GM21528 (cell line): ENCODE measurements at regions not wholly inside any gene's neighbourhood (a gene's known extent, or its start where the extent isn't known, plus 50 kb on each side); places are given as distances from the start of the nearest gene placed in this dataset.
"Not testable (repeated sequence)": the region's sequence is repeated elsewhere in the genome, so short reads cannot be mapped to it uniquely, and the experiment has no call there.

ENCODE experiments used
- ATAC-seq: cut with Tn5 transposase; IDR thresholded peaks from one replicate; pipeline ENCODE4 v1.9.1; 2021; ENCODE audit warnings: mild to moderate bottlenecking, moderate library complexity; ENCODE audit not compliant: unreplicated experiment, low FRiP score

DNA sequence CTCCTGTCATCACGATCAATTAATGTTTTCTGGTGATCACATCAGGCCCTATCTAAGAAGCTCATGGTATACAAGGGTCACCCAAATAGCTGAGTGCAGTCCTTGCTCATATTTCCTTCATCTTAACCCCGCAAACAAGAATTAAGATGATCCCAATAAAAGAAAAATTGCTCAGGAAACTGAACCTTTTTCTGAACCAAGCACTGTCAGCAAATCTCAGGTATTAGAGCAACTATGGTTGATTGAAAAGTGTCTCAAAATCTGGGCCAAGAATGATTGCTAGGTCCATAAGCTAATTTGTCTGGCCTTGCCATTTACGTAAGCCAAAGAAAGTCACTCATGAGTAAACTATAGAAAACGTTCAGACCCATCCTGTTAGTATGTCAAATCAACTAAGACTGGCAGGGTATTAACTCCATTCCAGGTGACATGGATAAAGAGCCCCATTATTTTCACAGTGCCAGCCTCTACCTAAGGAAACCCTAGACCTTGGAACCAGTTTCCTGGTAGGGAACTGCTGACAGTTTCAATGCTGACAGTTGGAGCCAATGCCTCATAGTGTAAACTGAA lies 209.3 kb downstream of the DEPDC1B start:
- ATAC-seq, result no peak

DNA sequence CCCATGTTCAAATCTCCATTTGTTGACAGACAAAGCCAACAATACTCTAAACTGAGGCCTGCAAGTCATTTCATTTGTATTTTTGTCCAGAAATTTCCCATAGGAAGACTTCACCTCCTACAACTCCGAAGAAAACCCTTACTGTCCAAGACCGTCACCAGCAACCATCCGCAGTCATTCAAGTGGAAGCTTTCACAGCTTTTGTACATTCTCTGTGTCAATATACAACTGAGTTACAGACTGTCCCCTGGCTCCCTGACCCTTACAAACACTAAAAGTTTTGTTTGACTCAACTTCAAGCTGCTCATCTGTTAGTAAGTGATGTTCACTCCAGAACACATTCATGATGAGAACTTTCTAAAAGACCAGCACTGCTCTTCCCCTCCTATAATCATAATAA lies 210.1 kb downstream of the DEPDC1B start:
- ATAC-seq, result no peak

DNA sequence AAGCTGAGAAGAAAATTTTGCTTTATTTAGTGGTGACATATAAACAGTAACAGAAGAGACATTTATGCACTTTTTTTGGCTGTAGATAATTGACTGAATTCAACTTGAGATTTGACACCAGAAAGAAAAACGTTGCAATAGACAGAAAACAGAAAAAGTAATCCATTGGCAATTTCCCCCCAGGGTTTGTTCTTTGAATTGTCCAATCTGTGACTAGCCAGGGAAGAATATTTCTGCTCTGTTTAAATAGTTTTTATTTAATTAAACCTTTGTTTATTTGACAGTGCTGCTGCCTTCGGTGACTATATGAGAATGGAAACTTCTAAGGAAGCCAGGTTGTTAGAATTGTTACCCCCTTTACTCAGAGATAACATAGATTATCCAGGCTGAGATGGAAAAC lies 210.6 kb downstream of the DEPDC1B start:
- no peak for ATAC-seq

DNA sequence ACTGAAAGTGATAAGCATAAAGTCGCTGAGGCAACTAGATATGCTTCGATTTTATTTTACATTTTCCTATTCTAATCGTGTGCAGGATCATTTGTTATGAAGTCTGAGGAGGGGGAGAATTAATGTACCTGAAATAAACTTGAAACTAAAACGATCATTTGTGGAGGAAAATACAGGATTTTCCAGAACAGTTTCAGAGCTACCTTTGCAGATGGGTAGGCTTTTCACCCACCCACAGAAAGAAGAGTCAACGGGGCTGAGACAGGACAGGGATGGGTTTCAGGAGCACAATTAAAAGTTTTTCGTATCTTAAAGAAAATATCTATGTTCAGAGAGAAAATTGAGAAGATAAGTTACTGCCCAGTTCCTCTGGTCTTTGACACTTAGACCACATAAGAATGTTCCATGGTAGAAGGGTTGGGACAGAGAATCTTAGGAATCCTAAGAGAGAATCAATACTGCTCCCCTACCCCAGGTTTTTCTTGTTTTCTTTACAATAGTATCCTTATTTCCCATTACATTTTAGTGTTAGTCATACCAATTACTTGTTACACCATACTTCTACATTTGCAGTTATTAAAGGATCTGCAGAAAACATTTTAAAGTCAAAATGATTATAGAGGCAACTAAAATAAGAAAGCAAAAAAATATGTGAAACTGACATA lies 211.4 kb downstream of the DEPDC1B start:
- ATAC-seq, result no peak

DNA sequence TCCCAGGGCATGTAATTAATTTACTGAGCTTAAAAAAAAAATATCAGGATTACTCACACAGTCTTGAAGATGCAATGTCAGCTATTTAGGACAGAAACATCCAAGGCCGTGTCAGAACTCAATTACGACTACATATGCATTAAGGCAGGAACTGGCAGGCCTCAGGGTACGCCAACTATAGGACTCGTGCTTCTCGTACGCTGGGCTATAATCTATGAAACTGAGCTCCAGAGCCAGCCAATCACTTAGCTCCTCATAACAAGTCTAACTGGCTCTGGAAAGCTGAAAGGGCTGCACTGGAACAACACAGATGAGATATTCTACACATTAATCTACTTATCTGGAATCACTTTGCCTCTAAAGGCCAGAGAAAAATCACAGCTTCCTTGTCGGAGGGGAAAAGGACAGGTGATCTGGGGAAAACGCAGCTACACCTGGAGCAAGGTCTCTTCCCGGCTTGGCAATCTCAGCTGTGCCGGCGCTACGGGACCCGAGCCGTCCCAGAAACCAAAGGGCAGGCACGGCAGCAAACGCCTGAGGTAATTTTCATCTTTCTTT lies 212.0 kb downstream of the DEPDC1B start:
- no peak for ATAC-seq

DNA sequence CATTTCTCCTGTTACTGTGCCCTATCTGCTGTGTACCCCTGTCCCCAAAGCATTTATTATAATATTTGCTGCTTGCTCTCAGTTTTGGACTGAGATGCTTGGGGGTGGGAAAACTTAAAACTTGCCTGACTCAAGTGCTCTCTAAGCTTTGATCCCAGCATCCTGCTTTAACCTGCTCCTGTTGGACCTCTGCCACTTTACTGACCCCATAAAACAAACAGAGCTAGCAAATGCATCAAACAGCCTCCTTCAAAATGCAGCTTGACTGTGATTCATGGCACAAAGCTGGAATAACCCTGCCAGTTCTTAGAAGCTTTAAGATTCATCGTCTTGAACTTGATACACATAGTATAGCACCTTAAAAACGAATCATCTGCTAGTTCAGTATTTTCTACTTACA lies 212.5 kb downstream of the DEPDC1B start:
- ATAC-seq, result no peak

DNA sequence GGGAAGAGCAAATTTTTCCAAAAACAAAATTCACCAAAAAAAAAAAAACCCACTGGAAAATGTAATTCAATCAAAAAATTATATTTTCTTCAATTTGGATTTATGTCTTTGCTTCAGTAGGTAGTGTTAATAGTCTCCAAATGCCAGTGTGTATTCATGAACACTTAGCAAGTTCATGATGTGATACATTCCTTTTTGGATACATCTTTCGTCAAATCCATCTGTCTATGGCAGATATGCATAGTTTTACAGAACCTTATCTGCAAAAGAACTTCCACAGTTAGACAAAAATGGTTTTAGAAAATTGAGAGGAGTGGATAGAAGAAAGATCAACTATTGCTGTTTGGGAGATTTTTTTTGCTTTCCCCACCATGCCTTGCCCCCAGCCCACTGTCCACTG lies 214.6 kb downstream of the DEPDC1B start:
- ATAC-seq, result no peak

DNA sequence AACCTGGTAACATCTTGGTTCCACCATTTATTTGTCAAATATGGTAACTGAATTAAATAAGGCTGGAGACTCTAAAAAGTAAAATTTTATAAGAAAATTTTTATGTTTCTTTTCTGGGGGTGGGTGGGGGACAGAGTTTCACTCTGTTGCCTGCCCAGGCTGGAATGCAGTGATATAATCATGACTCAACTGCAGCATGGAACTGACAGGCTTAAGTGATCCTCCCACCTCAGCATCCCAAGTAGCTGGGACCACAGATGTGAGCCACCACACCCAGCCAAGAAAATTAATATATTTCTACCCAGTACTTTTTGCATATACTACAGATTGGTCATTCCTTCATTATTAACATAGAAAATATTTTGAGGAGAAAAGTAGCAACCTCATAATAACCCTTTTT lies 216.9 kb downstream of the DEPDC1B start:
- ATAC-seq, result no peak

DNA sequence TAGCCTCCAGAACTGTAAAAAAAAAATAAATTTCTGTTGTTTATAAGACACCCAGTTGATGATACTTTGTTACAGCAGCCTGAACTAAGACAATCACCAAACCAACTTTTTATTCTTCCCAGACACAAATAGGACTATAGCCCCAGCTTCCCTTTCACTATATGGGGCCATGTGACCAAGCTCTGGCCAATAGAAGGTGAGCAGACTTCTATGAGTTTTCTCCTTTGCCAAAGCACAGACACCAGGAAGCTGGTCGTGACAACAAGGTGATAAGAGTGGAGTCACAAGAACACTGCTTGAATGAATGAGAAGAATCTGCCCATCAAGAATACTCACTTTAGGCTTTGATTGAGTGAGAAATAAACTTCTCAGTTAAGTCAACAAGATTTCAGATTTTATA lies 217.7 kb downstream of the DEPDC1B start:
- no peak for ATAC-seq

DNA sequence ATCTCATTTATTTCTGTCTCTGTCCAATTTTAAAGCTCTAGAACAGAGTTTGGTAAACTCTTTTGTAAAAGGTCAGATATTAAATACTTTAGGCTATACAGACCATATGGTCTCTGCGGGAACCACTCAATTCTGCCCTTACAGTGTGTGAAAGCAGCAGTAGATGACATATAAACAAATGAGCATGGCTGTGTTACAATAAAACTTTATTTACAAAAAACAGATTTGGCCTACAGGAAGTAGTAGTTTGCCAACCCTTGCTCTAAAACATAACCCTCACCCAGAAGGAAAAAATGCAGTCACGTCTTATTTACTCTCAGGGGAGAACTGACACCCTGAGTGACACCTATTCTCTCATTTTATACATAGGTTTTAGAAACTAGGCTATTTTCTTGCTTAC lies 220.4 kb downstream of the DEPDC1B start:
- no peak for ATAC-seq

DNA sequence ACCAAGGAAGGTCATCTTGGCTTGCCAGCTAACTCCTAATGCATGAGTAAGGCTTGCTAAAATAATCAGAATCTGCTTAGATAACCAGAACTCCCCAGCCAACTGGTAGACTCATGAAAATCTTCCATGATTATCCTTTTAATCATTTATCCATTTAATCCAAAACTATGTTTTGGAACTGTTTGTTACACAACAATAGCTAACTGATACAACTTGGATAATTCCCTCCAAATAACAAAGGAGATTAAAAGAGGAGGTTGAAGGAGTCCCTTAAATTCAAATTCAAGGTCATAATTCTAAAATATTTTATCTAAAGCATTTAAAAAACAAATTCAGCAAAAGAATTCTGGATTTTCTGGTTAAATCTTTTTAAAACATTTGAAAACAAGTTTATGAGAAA lies 222.1 kb downstream of the DEPDC1B start:
- no peak for ATAC-seq

DNA sequence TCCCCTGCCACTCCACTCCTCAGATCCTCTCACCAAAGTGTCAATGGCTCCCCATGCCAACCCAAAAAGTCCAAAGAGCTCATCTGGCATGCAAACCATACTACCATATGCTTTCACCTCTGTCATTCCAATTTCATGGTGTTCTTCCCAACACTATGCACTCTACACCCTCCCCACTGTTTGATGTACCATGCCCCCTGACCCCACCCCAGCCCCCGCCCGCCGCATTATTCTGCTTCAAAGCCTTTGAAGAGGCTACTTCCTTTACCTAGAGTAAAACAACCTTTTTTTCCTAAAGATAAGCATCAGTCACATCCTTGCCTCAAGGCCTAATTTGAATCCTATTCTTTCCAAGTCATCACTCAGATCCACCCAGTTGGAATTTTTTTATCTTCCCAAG lies 226.3 kb downstream of the DEPDC1B start:
- no peak for ATAC-seq

DNA sequence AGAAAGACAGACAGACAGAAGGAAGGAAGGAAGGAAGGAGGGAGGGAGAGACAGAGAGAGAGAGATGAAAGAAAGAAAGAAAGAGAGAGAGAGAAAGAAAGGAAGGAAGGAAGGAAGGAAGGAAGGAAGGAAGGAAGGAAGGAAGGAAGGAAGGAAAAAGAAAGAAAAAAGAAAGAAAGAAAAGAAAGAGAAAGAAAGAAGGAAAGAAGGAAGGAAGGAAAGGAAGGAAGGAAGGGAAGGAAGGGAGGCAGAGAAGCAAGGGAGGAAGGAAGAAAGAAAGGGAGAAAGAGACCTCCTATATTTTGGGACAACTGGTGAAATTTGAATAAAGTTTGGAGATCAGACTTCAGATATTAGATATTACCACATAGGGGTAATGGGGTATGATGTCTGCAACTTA lies 226.9 kb downstream of the DEPDC1B start:
- not testable (repeated sequence) for ATAC-seq

DNA sequence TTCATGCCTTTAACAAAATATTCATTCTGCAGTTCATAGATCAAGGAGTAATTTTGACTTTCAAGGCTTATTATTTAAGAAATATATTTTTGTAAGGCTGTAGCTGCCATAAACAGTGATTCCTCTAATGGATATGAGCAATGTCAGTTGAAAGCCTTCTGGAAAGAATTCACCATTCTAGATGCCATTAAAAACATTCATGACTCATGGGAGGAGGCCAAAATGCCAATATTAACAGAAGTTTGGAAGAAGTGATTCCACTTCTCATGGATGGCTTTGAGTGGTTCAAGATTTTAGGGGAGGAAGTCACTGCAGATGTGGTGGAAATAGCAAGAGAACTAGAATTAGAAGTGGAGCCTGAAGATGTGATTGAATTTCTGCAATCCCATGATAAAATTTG lies 229.1 kb downstream of the DEPDC1B start:
- no peak for ATAC-seq

DNA sequence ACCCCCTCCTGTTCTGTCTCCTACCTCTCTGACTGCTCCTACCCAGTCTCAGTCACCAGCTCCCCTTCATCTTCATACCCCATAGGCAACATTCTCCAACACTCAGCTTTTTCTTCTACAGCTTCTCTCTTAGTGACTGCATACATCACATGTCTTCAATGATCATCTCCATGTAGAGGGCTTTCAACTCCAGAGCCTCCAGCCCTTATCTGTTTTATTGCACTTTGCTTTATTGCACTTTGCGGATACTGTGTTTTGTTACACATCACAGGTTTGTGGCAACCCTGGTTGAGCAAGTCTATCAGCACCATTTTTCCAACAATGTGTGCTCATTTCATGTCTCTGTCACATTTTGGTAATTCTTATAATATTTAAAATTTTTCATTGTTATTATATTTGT lies 230.7 kb downstream of the DEPDC1B start:
- no peak for ATAC-seq

DNA sequence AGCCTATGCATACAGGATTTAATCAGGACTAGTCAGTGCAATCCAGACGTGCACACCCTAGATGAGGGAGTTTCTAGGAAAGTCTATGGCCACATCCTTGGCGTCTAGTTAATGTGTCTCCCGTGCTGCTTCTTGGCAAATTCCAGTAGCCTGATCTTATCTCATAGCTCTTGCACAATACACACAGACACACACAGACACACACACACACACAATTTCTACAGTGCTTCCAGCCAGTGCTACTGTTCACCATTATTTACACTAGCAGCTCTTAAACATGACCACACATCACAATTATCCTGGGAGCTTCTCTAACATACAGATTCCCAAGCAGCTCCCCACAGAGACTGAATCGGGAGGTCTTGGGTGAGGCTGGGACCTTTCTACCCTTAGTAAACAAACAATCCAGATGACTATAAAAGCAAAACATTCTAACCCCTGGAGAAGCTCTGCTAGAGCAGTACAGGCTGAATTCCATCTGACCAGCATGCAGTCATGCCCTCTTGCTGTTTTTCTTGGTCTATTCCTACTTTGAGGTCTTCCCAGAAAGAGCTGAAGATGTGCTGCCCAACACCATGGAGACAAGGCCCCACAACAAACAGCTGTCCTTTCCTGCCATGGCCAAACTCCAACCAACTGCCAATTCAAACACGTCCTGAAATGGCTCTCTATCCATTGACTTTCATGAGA lies 236.6 kb downstream of the DEPDC1B start:
- ATAC-seq, result no peak

DNA sequence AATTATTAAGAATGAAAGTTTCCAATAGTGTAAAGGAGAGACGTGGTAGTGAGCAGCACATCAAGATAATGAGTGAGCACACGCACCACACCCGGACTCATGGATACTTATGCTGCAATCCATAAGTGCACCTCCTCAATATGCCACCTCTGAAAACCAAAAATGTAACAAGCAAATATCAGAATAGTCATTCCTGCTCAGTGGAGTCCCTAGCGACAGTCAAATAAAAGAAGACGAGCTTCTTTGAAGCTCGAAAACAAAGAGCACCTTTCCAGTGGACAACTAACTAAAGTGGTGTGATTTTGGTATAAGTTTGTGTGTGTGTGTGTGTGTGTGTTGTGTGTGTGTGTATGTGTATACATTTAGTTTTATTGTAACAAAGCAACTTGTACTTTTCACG lies 241.3 kb downstream of the DEPDC1B start:
- no peak for ATAC-seq

DNA sequence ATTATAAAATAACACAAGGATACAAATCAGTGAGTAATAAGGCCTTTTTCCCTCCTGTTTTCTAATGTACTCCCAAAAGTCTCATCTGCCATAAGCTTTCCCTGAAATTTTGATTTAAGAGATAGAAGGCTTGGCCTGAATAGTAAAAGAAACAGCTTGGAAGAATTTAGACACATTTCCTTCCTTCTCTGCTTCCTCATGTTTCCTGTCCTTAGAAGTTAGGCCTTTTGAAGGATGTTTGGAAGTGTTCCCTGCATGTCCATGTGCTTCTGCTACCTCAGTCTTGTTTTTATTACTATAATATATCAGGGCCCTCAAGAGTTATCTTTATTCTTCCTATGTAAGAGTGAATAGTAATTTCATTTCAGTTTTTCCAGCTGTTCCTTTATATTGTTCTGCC lies 242.7 kb downstream of the DEPDC1B start:
- ATAC-seq, result no peak

DNA sequence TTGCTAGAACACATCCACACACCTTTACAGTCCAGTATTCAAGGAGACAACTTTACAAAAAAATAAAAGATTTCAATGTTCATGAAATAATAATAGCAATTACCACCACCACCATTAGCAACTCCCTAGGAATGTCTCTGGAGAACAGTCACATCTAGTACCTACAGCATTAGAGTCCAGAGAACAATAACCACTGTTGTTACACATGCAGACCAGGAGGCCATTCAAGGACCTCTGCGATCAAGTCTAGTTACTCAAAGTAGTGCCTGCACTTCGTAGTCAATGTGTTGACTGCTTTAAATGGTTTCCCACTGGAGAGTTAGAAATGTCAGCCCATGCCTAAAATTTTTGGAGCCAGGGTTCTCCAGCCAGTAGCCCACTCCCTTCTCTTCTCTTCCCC lies 244.4 kb downstream of the DEPDC1B start:
- ATAC-seq, result no peak

DNA sequence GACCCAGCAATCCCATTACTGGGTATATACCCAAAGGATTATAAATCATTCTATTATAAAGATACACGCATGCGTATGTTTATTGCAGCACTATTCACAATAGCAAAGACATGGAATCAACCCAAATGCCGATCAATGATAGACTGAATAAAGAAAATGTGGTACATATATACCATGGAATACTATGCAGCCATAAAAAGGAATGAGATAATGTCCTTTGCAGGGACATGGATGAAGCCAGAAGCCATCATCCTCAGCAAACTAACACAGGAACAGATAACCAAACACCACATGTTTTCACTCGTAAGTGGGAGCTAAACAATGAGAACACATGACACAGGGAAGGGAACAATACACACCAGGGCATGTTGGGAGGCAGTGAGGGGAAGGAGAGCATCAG lies 245.7 kb downstream of the DEPDC1B start:
- not testable (repeated sequence) for ATAC-seq

DNA sequence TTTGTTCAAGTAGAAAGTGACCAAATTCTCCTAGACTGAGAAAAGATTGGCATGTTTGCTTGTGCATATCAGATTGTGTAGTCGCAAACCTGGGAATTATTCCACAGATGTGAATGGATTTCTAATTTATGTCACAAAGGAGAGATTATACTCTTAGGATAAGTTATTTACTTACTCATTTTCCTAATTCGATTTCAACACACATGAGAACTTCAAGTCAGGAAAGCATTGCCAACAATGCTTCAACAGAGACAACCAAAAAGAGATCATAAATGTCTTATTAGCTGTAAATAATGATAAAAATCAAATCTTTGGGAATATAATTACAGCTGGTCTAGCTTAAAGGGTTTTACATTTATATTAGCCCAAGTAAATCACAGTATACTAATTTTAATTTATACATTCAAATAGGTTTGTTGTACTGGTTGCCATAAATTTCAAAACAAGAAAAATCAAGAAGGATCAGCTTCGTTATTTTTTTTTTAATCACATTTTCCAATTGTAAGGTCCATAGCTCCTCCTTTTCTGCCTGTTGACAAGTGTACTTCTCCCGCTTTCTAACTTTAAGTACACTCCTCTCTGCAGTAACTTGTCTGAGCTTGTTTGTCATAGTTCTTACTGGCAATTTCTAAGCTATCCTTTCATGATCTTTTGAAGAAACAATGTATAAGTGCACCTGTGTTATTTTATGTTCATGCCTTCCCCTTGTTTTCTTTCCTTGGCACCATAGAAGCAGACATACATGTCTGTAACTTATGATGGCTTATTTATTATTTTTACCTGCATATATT lies 246.6 kb downstream of the DEPDC1B start:
- no peak for ATAC-seq
